HEK293 (cell line): ENCODE measurements at regions not wholly inside any gene's neighbourhood (a gene's known extent, or its start where the extent isn't known, plus 50 kb on each side); places are given as distances from the start of the nearest gene placed in this dataset.

Experiments used
- CTCF ChIA-PET: fragments of 350-600 bp; formaldehyde crosslinking; extraction: SDS; loops from one replicate; lab custom pipeline; 2021; ENCODE audit warnings: antibody characterized with exemption; lab: Yijun Ruan, JAX
- POLR2A ChIA-PET: fragments of 300-600 bp; formaldehyde crosslinking; extraction: SDS; loops from one replicate; lab custom pipeline; 2020; ENCODE audit warnings: antibody characterized with exemption, inconsistent platforms; lab: Yijun Ruan, JAX
- H3K27ac ChIP-seq: fragments of 200-500 bp; sonication (Bioruptor generic); 2 replicates; pipeline ENCODE4 v1.5.1; 2014; ENCODE audit warnings: low read depth, low read length, control low read depth, inconsistent platforms; ENCODE audit errors: extremely low read depth
- H3K36me3 ChIP-seq, 2 experiments: fragments of 200-500 bp in 1 of 2; sonication (Bioruptor generic) in 1 of 2; 1 replicate in 1 of 2; 2 replicates in 1 of 2; pipeline ENCODE4 v1.5.1; 2014 to 2017; ENCODE audit warnings: inconsistent platforms in 2 of 2, low read length in 2 of 2; ENCODE audit not compliant: control insufficient read depth in 2 of 2, insufficient read depth in 1 of 2
- H3K4me1 ChIP-seq: fragments of 200-500 bp; sonication (Bioruptor generic); 2 replicates; pipeline ENCODE4 v1.5.1; 2014; ENCODE audit warnings: mild to moderate bottlenecking, low read length, inconsistent platforms; ENCODE audit not compliant: control insufficient read depth, insufficient read depth
- H3K4me3 ChIP-seq: 2 replicates; pipeline ENCODE4 v1.5.1; 2011; ENCODE audit warnings: low read depth, mild to moderate bottlenecking, control low read depth, low read length, moderate library complexity
- H3K9me3 ChIP-seq: fragments of 200-500 bp; sonication (Bioruptor generic); 2 replicates; pipeline ENCODE4 v1.5.1; 2014; ENCODE audit warnings: low read depth, low read length, inconsistent platforms; ENCODE audit not compliant: control insufficient read depth, insufficient read depth
- BCL11A ChIP-seq: fragments of 450-650 bp; formaldehyde crosslinking; IDR thresholded peaks from 2 replicates; pipeline ENCODE4 v1.5.1; 2016; ENCODE audit warnings: low read depth, missing biosample characterization, missing genetic modification characterization
- GLI4 ChIP-seq: fragments of 450-650 bp; formaldehyde crosslinking; IDR thresholded peaks from 2 replicates; pipeline ENCODE4 v1.5.1; 2016; ENCODE audit warnings: missing biosample characterization, missing genetic modification characterization
- KLF17 ChIP-seq: fragments of 450-650 bp; formaldehyde crosslinking; IDR thresholded peaks from 2 replicates; pipeline ENCODE4 v1.5.1; 2016; ENCODE audit warnings: missing biosample characterization, missing genetic modification characterization
- KLF7 ChIP-seq: fragments of 450-650 bp; formaldehyde crosslinking; IDR thresholded peaks from 2 replicates; pipeline ENCODE4 v1.5.1; 2016; ENCODE audit warnings: missing biosample characterization, missing genetic modification characterization, borderline replicate concordance
- YY1 ChIP-seq: fragments of 450-650 bp; formaldehyde crosslinking; IDR thresholded peaks from 2 replicates; pipeline ENCODE4 v1.5.1; 2018; ENCODE audit warnings: missing biosample characterization, missing genetic modification characterization
- ZBTB6 ChIP-seq: fragments of 450-650 bp; formaldehyde crosslinking; IDR thresholded peaks from 2 replicates; pipeline ENCODE4 v1.5.1; 2017; ENCODE audit warnings: missing biosample characterization, missing genetic modification characterization
- ZBTB8A ChIP-seq: fragments of 450-650 bp; formaldehyde crosslinking; IDR thresholded peaks from 2 replicates; pipeline ENCODE4 v1.5.1; 2016; ENCODE audit warnings: missing biosample characterization, missing genetic modification characterization
- ZIC2 ChIP-seq: fragments of 450-650 bp; formaldehyde crosslinking; IDR thresholded peaks from 2 replicates; pipeline ENCODE4 v1.5.1; 2016; ENCODE audit warnings: missing biosample characterization, missing genetic modification characterization
- ZNF138 ChIP-seq: fragments of 450-650 bp; formaldehyde crosslinking; IDR thresholded peaks from 2 replicates; pipeline ENCODE4 v1.5.1; 2016; ENCODE audit warnings: missing biosample characterization, missing genetic modification characterization, borderline replicate concordance
- ZNF239 ChIP-seq: fragments of 450-650 bp; formaldehyde crosslinking; IDR thresholded peaks from 2 replicates; pipeline ENCODE4 v1.5.1; 2016; ENCODE audit warnings: missing biosample characterization, missing genetic modification characterization
- ZNF24 ChIP-seq: fragments of 450-650 bp; formaldehyde crosslinking; IDR thresholded peaks from 2 replicates; pipeline ENCODE4 v1.5.1; 2016; ENCODE audit warnings: missing biosample characterization, missing genetic modification characterization
- ZNF280C ChIP-seq: fragments of 450-650 bp; formaldehyde crosslinking; IDR thresholded peaks from 2 replicates; pipeline ENCODE4 v1.5.1; 2016; ENCODE audit warnings: missing biosample characterization, missing genetic modification characterization
- ZNF366 ChIP-seq: fragments of 450-650 bp; formaldehyde crosslinking; conservative IDR thresholded peaks from 2 replicates; pipeline ENCODE4 v1.5.1; 2016; ENCODE audit warnings: missing biosample characterization, missing genetic modification characterization
- ZNF394 ChIP-seq: fragments of 450-650 bp; formaldehyde crosslinking; IDR thresholded peaks from 2 replicates; pipeline ENCODE4 v1.5.1; 2016; ENCODE audit warnings: missing biosample characterization, missing genetic modification characterization, mild to moderate bottlenecking, moderate library complexity, borderline replicate concordance
- ZNF416 ChIP-seq: fragments of 450-650 bp; formaldehyde crosslinking; IDR thresholded peaks from 2 replicates; pipeline ENCODE4 v1.5.1; 2016; ENCODE audit warnings: missing biosample characterization, missing genetic modification characterization
- ZNF449 ChIP-seq: fragments of 450-650 bp; formaldehyde crosslinking; IDR thresholded peaks from 2 replicates; pipeline ENCODE4 v1.5.1; 2017; ENCODE audit warnings: missing biosample characterization, mild to moderate bottlenecking, missing genetic modification characterization, moderate library complexity
- ZNF518A ChIP-seq: fragments of 450-650 bp; formaldehyde crosslinking; conservative IDR thresholded peaks from 2 replicates; pipeline ENCODE4 v1.5.1; 2016; ENCODE audit warnings: low read depth, missing biosample characterization, missing genetic modification characterization
- ZNF544 ChIP-seq: fragments of 450-650 bp; formaldehyde crosslinking; IDR thresholded peaks from 2 replicates; pipeline ENCODE4 v1.5.0; 2017; ENCODE audit warnings: missing biosample characterization, missing genetic modification characterization
- ZNF585B ChIP-seq: fragments of 450-650 bp; formaldehyde crosslinking; IDR thresholded peaks from 2 replicates; pipeline ENCODE4 v1.5.1; 2016; ENCODE audit warnings: missing biosample characterization, missing genetic modification characterization
- ZNF692 ChIP-seq: fragments of 450-650 bp; formaldehyde crosslinking; IDR thresholded peaks from 2 replicates; pipeline ENCODE4 v1.5.1; 2016; ENCODE audit warnings: missing biosample characterization, missing genetic modification characterization
- ZNF843 ChIP-seq: fragments of 450-650 bp; formaldehyde crosslinking; IDR thresholded peaks from 2 replicates; pipeline ENCODE4 v1.5.1; 2016; ENCODE audit warnings: missing biosample characterization, missing genetic modification characterization

- TF ChIP-seq ZNF518A (tag by site-specific recombination) (no peak), ZNF843 (tag by site-specific recombination) (no peak), KLF7 (no peak), ZNF280C (tag by site-specific recombination) (no peak)
- TF ChIP-seq, all 188 proteins: peak for 0
Measured at GRCh38 chr2:181140414-181140813, 160.0 kb downstream of the UBE2E3 start (continued).

GRCh38 chr2:181140928-181141327, 160.5 kb downstream of the UBE2E3 start:
- ChIA-PET CTCF (interaction anchor here (0.7 to 1.9 kb wide), 2 partner anchors 316 to 574 kb away, joined by 3 to 6 read pairs; partner anchors contain the start of gene ITGA4), POLR2A (no interaction called here)
- TF ChIP-seq KLF17 (tag by site-specific recombination) (no peak), ZNF449 (tag by site-specific recombination) (no peak), ZNF544 (tag by site-specific recombination) (no peak), ZNF24 (tag by site-specific recombination) (no peak), YY1 (tag by site-specific recombination) (no peak), ZNF138 (tag by site-specific recombination) (no peak), ZBTB6 (tag by site-specific recombination) (no peak), ZNF366 (tag by site-specific recombination) (no peak), BCL11A (no peak), GLI4 (tag by site-specific recombination) (no peak), ZNF239 (tag by site-specific recombination) (no peak), ZNF416 (tag by site-specific recombination) (no peak), ZIC2 (tag by site-specific recombination) (no peak), ZNF394 (tag by site-specific recombination) (no peak), ZNF585B (tag by site-specific recombination) (no peak), ZNF692 (tag by site-specific recombination) (no peak), ZBTB8A (tag by site-specific recombination) (no peak)

More at GRCh38 chr2:181140928-181141327, 160.5 kb downstream of the UBE2E3 start:
- Histone ChIP-seq H3K4me3 (no peak overlapping the region), H3K27ac (no peak overlapping the region), H3K4me1 (no peaks in the 10 kb centered on the region), H3K9me3 (no peaks in the 10 kb centered on the region), H3K36me3 (no peaks in the 10 kb centered on the region)
